ENCODE measurements at regions not wholly inside any gene's neighbourhood (a gene's known extent, or its start where the extent isn't known, plus 50 kb on each side); places are given as distances from the start of the nearest gene placed in this dataset.

DNA sequence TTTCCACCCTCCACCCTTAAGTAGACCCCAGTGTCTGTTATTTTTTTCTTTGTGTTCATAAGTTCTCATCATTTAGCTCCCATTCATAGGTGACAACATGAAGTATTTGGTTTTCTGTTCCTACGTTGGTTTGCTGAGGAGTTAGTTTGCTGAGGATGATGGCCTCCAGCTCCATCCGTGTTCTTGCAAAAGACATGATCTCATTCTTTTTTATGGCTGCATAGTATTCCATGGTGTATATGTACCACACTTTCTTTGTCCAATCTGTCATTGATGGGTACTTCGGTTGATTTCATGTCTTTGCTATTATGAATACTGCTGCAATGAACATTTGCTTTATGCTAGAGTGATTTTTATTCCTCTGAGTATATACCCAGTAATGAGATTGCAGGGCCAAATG lies 301.2 kb downstream of the ADGRG6 start:
- no peak for ATAC-seq
- Histone ChIP-seq H3K4me1 (no peaks in the 10 kb centered on the region), H3K4me3 (no peak overlapping the region), H3K27ac (no peak overlapping the region), H3K4me2 (no peak overlapping the region), H3K9me3 (no peaks in the 10 kb centered on the region)
- ChIA-PET CTCF (no interaction called here), POLR2A (no interaction called here)
- FAIRE-seq: no peak
- DNase-seq (ENCODE audit: low read depth in 1 of 2, low spot score in 1 of 2): no peak
- TF ChIP-seq KDM1A (IDR thresholded peaks at IDR 0.05; ENCODE audit: low read depth) (no peak), NPAS2 (CRISPR knock-in tag; IDR thresholded peaks at IDR 0.05; ENCODE audit: borderline replicate concordance) (no peak), FOSB (CRISPR knock-in tag; IDR thresholded peaks at IDR 0.05) (no peak), ZSCAN20 (CRISPR knock-in tag; IDR thresholded peaks at IDR 0.05) (no peak), CHD2 (IDR thresholded peaks at IDR 0.05; ENCODE audit: low read length, partially characterized antibody) (no peak), JUNB (IDR thresholded peaks at IDR 0.05) (no peak), RFX5 (IDR thresholded peaks at IDR 0.05) (no peak), JUN (IDR thresholded peaks at IDR 0.05) (no peak), RARB (CRISPR knock-in tag; IDR thresholded peaks at IDR 0.05) (no peak), EHF (CRISPR knock-in tag; IDR thresholded peaks at IDR 0.05) (no peak), CBX2 (IDR thresholded peaks at IDR 0.05; ENCODE audit: borderline replicate concordance, low read depth) (no peak), HOXB13 (CRISPR knock-in tag; IDR thresholded peaks at IDR 0.05; ENCODE audit: low read depth) (no peak), ZNF302 (CRISPR knock-in tag; IDR thresholded peaks at IDR 0.05) (no peak), FOXS1 (CRISPR knock-in tag; IDR thresholded peaks at IDR 0.05) (no peak)
- 6% methylated on average over 3 of the region's 3 CpGs for WGBS (ENCODE audit: missing lambda C conversion rate)

DNA sequence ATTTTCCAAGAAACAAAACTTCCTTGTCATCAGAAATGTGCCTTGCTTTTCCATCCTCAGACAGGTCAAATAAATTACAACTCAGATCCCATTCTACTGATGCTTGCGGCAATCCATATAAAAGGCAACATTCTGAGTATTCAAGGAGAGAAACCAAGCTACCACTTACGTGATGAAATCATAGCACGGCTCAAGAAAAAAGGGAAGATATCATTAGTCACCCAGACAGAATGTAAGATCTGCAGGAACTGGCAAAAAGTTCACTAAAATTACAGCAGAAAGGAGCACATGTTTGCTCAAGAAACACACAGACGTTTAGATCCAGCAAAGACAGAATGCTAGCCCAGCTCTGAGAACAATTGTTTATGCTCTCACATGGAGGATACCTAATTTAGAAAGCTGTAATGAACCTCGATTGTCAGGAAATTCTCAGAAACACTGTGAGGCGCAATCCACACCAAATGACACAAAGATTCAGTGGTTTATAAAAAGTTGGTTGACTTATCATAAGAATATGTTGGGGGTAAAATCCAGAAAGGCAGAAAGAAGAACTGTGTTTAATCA lies 304.2 kb downstream of the ADGRG6 start:
- no peaks in the 10 kb centered on the region for H3K4me1 ChIP-seq
- TF ChIP-seq TP53 (CRISPR knock-in tag; IDR thresholded peaks at IDR 0.05): no peak
- TF ChIP-seq RFX5 (IDR thresholded peaks at IDR 0.05): no peak
- no peak for TF ChIP-seq FOXS1 (CRISPR knock-in tag; IDR thresholded peaks at IDR 0.05)
- TF ChIP-seq, protein P1, sequence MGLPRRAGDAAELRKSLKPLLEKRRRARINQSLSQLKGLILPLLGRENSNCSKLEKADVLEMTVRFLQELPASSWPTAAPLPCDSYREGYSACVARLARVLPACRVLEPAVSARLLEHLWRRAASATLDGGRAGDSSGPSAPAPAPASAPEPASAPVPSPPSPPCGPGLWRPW (IDR thresholded peaks at IDR 0.05): no peak
- no peak for TF ChIP-seq HOXB13 (CRISPR knock-in tag; IDR thresholded peaks at IDR 0.05; ENCODE audit: low read depth)
- TF ChIP-seq, protein P2, sequence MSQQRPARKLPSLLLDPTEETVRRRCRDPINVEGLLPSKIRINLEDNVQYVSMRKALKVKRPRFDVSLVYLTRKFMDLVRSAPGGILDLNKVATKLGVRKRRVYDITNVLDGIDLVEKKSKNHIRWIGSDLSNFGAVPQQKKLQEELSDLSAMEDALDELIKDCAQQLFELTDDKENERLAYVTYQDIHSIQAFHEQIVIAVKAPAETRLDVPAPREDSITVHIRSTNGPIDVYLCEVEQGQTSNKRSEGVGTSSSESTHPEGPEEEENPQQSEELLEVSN (IDR thresholded peaks at IDR 0.05; ENCODE audit: borderline replicate concordance, low read depth): no peak
- no peak for TF ChIP-seq FOSL2 (IDR thresholded peaks at IDR 0.05)
- no peak for TF ChIP-seq FOSL2 (CRISPR knock-in tag; IDR thresholded peaks at IDR 0.05)
- no peak for TF ChIP-seq CHD2 (IDR thresholded peaks at IDR 0.05; ENCODE audit: low read length, partially characterized antibody)
- no peak for TF ChIP-seq GATA3 (IDR thresholded peaks at IDR 0.05; ENCODE audit: borderline replicate concordance)
- no peak for TF ChIP-seq POLR2A (IDR thresholded peaks at IDR 0.05; ENCODE audit: low read length)
- TF ChIP-seq KDM5A (IDR thresholded peaks at IDR 0.05): no peak
- TF ChIP-seq, protein P3, sequence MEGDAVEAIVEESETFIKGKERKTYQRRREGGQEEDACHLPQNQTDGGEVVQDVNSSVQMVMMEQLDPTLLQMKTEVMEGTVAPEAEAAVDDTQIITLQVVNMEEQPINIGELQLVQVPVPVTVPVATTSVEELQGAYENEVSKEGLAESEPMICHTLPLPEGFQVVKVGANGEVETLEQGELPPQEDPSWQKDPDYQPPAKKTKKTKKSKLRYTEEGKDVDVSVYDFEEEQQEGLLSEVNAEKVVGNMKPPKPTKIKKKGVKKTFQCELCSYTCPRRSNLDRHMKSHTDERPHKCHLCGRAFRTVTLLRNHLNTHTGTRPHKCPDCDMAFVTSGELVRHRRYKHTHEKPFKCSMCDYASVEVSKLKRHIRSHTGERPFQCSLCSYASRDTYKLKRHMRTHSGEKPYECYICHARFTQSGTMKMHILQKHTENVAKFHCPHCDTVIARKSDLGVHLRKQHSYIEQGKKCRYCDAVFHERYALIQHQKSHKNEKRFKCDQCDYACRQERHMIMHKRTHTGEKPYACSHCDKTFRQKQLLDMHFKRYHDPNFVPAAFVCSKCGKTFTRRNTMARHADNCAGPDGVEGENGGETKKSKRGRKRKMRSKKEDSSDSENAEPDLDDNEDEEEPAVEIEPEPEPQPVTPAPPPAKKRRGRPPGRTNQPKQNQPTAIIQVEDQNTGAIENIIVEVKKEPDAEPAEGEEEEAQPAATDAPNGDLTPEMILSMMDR (IDR thresholded peaks at IDR 0.05): no peak
- TF ChIP-seq SMC3 (IDR thresholded peaks at IDR 0.05): no peak
- WGBS (ENCODE audit: missing lambda C conversion rate): 20% methylated on average over 6 of the region's 6 CpGs
- H3K4me2 ChIP-seq: 0 out of 3 replicates have a peak overlapping the region, but pooled peaks have one; percentile 7
- FAIRE-seq (no peak), ATAC-seq (no peak), DNase-seq (ENCODE audit: low read depth in 1 of 2, low spot score in 1 of 2) (no peak)
- POLR2A ChIA-PET: no interaction called here
- H3K4me3 ChIP-seq: no peak overlapping the region
- CTCF ChIA-PET: no interaction called here
- no peak overlapping the region for H3K27ac ChIP-seq
- no peaks in the 10 kb centered on the region for H3K9me3 ChIP-seq

DNA sequence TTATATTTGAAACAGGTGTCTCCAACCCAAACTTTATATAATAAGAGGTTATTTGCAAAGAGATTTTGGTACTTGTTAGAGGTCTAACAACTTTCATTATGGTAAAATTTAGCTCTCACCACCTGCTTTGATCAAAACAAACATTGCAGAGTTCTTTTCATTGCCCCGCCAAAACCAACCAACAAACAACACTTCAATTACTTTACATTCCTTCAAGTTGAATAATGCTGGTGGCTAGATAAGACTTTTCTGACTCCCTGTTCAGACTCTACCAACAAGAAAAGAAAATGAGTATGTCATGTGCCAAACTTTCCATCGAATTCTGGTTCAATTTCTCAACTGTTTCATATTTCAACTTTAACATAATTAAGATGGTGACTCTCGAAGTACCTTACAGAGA lies 311.1 kb downstream of the ADGRG6 start:
- DNase-seq (ENCODE audit: low read depth in 1 of 2, low spot score in 1 of 2) (no peak), ATAC-seq (no peak), FAIRE-seq (no peak)
- Histone ChIP-seq H3K4me1 (no peaks in the 10 kb centered on the region), H3K27ac (no peak overlapping the region), H3K4me3 (no peak overlapping the region), H3K9me3 (0 out of 3 replicates have a peak, but pooled peaks cover 5% of the 10 kb centered on the region), H3K4me2 (no peak overlapping the region)
- ChIA-PET POLR2A (no interaction called here), CTCF (no interaction called here)
- TF ChIP-seq FOXS1 (CRISPR knock-in tag; IDR thresholded peaks at IDR 0.05): no peak
- TF ChIP-seq, protein P2 (IDR thresholded peaks at IDR 0.05; ENCODE audit: borderline replicate concordance, low read depth): no peak
- no peak for TF ChIP-seq POLR2AphosphoS2 (conservative IDR thresholded peaks at IDR 0.05; ENCODE audit: low read length)
- no peak for TF ChIP-seq RCOR1 (IDR thresholded peaks at IDR 0.05; ENCODE audit: low read depth, low read length)
- TF ChIP-seq HOXB13 (CRISPR knock-in tag; IDR thresholded peaks at IDR 0.05; ENCODE audit: low read depth): no peak
- TF ChIP-seq ZFP36 (IDR thresholded peaks at IDR 0.05; ENCODE audit: borderline replicate concordance, partially characterized antibody): no peak
- no peak for TF ChIP-seq RFX5 (IDR thresholded peaks at IDR 0.05)
- TF ChIP-seq SMC3 (IDR thresholded peaks at IDR 0.05): no peak
- 1% methylated on average over 3 of the region's 3 CpGs for WGBS (ENCODE audit: missing lambda C conversion rate)
